WTC11 (cell line): ENCODE measurements at regions not wholly inside any gene's neighbourhood (a gene's known extent, or its start where the extent isn't known, plus 50 kb on each side); places are given as distances from the start of the nearest gene placed in this dataset.

Experiments used
- ATAC-seq: fragments of 200-7000 bp; cut with Tn5 transposase; 2 replicates; pipeline ENCODE4 v1.10.0; 2021; ENCODE audit warnings: mild to moderate bottlenecking, moderate library complexity
- CTCF ChIA-PET: fragments of 300-600 bp; sonication (Branson Sonifier 250); formaldehyde crosslinking; loops from one replicate; lab custom pipeline; 2021; ENCODE audit warnings: antibody characterized with exemption; lab: Charles Lee
- POLR2A ChIA-PET: fragments of 350-600 bp; sonication (Branson Sonifier 250); formaldehyde crosslinking; loops from one replicate; lab custom pipeline; 2021; ENCODE audit warnings: antibody characterized with exemption; lab: Charles Lee
- DNase-seq: peaks from one replicate; pipeline ENCODE4 v3.0.0; 2021; ENCODE audit warnings: low spot score
- H3K27ac Mint-ChIP-seq: 2 replicates; pipeline ENCODE4 v1.8.0; 2021; ENCODE audit warnings: mixed read lengths
- H3K27me3 Mint-ChIP-seq: 2 replicates; pipeline ENCODE4 v1.8.0; 2021; ENCODE audit warnings: low read depth, mild to moderate bottlenecking, moderate library complexity, mixed read lengths
- H3K36me3 Mint-ChIP-seq: 2 replicates; pipeline ENCODE4 v1.8.0; 2021; ENCODE audit warnings: mixed read lengths
- H3K4me1 Mint-ChIP-seq: 2 replicates; pipeline ENCODE4 v1.8.0; 2022; ENCODE audit warnings: mixed read lengths
- H3K4me3 Mint-ChIP-seq: 2 replicates; pipeline ENCODE4 v1.8.0; 2021; ENCODE audit warnings: mild to moderate bottlenecking, moderate library complexity, mixed read lengths
- H3K9me3 Mint-ChIP-seq: 2 replicates; pipeline ENCODE4 v1.8.0; 2021; ENCODE audit warnings: mixed read lengths
- ETV6 ChIP-seq: sonication (generic); formaldehyde crosslinking; IDR thresholded peaks from 2 replicates; pipeline ENCODE4 v1.8.1; 2022; ENCODE audit warnings: mild to moderate bottlenecking, missing genetic modification reagents
- FOXJ3 ChIP-seq: sonication (generic); formaldehyde crosslinking; IDR thresholded peaks from 2 replicates; pipeline ENCODE4 v1.9.0; 2021; ENCODE audit warnings: missing genetic modification reagents, mild to moderate bottlenecking, borderline replicate concordance
- PRRX2 ChIP-seq: fragments of 250-450 bp; sonication (Bioruptor Pico); IDR thresholded peaks from 2 replicates; pipeline ENCODE4 v1.8.0; 2021; ENCODE audit warnings: mild to moderate bottlenecking
- SOX15 ChIP-seq: fragments of 250-450 bp; sonication (Bioruptor Pico); IDR thresholded peaks from 2 replicates; pipeline ENCODE4 v1.9.0; 2021; ENCODE audit warnings: mild to moderate bottlenecking
- TCF7 ChIP-seq: sonication (generic); formaldehyde crosslinking; IDR thresholded peaks from 2 replicates; pipeline ENCODE4 v1.8.0; 2022; ENCODE audit warnings: mild to moderate bottlenecking, low read depth, missing genetic modification reagents, moderate library complexity
- ZNF671 ChIP-seq: fragments of 250-450 bp; sonication (Bioruptor Pico); IDR thresholded peaks from 2 replicates; pipeline ENCODE4 v1.8.0; 2021; ENCODE audit warnings: mild to moderate bottlenecking
- TF ChIP-seq, protein P1 (sequence below): fragments of 250-450 bp; sonication (Bioruptor Pico); IDR thresholded peaks from 2 replicates; pipeline ENCODE4 v1.9.0; 2021; ENCODE audit warnings: moderate library complexity, mild to moderate bottlenecking, inconsistent platforms, borderline replicate concordance
- TF ChIP-seq, protein P2 (sequence below): sonication (generic); formaldehyde crosslinking; IDR thresholded peaks from 2 replicates; pipeline ENCODE4 v1.8.1; 2022; ENCODE audit warnings: missing genetic modification reagents, borderline replicate concordance
- TF ChIP-seq, protein P3 (sequence below): fragments of 250-450 bp; sonication (Bioruptor Pico); IDR thresholded peaks from 2 replicates; pipeline ENCODE4 v1.9.0; 2021; ENCODE audit warnings: mild to moderate bottlenecking
- TF ChIP-seq, protein P4 (sequence below): sonication (generic); formaldehyde crosslinking; IDR thresholded peaks from 2 replicates; pipeline ENCODE4 v1.8.1; 2022; ENCODE audit warnings: low read depth, mild to moderate bottlenecking, moderate library complexity, missing genetic modification reagents, borderline replicate concordance
- TF ChIP-seq, protein P5 (sequence below): sonication (generic); formaldehyde crosslinking; IDR thresholded peaks from 2 replicates; pipeline ENCODE4 v1.8.0; 2023; ENCODE audit warnings: missing genetic modification reagents, mild to moderate bottlenecking, borderline replicate concordance
- TF ChIP-seq, protein P6 (sequence below): fragments of 250-450 bp; sonication (Bioruptor Pico); IDR thresholded peaks from 2 replicates; pipeline ENCODE4 v1.8.0; 2021; ENCODE audit warnings: mild to moderate bottlenecking
- TF ChIP-seq, protein P7 (sequence below): fragments of 250-450 bp; sonication (Bioruptor Pico); IDR thresholded peaks from 2 replicates; pipeline ENCODE4 v2.1.2; 2022; ENCODE audit warnings: mild to moderate bottlenecking, moderate library complexity

DNA sequence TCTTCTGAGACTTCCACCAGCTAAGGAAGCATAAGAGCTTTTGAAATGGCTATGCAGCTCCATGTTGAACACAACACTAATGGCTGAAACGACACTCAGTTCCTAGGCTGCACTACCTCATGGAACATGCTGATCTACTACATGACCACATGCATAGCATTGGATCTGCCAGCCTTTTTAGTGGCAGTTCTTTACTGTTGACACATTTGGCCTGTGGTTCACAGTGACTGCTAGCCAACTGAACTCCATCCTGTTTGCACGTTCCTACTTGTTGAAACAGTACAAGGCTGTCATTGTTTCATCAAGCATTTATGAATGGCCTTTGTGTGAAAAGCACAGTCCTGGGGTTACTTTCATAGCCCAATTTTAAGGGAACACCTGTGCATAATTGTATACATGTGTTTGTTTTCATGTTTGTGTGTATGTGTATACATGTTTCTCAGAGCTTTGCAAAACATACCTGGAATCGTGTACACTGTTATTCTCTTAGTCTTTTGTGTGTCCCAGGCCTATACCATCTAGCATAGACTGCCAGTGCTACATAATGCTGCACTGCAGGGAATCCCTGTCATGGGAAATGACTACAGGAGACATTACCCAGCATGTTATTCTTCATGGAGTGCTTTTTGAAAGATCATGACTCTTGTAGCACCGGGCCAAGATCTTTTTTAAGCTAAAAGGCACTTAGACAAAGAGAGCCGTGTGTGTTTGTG lies 179.6 kb upstream of the ESRRG start (continued):
- TF ChIP-seq PRRX2: no peak
- TF ChIP-seq, protein P1, sequence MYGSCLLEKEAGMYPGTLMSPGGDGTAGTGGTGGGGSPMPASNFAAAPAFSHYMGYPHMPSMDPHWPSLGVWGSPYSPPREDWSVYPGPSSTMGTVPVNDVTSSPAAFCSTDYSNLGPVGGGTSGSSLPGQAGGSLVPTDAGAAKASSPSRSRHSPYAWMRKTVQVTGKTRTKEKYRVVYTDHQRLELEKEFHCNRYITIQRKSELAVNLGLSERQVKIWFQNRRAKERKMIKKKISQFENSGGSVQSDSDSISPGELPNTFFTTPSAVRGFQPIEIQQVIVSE (CRISPR knock-in tag): no peak
- TF ChIP-seq, protein P2, sequence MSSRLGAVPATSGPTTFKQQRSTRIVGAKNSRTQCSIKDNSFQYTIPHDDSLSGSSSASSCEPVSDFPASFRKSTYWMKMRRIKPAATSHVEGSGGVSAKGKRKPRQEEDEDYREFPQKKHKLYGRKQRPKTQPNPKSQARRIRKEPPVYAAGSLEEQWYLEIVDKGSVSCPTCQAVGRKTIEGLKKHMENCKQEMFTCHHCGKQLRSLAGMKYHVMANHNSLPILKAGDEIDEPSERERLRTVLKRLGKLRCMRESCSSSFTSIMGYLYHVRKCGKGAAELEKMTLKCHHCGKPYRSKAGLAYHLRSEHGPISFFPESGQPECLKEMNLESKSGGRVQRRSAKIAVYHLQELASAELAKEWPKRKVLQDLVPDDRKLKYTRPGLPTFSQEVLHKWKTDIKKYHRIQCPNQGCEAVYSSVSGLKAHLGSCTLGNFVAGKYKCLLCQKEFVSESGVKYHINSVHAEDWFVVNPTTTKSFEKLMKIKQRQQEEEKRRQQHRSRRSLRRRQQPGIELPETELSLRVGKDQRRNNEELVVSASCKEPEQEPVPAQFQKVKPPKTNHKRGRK (CRISPR knock-in tag): no peak

DNA sequence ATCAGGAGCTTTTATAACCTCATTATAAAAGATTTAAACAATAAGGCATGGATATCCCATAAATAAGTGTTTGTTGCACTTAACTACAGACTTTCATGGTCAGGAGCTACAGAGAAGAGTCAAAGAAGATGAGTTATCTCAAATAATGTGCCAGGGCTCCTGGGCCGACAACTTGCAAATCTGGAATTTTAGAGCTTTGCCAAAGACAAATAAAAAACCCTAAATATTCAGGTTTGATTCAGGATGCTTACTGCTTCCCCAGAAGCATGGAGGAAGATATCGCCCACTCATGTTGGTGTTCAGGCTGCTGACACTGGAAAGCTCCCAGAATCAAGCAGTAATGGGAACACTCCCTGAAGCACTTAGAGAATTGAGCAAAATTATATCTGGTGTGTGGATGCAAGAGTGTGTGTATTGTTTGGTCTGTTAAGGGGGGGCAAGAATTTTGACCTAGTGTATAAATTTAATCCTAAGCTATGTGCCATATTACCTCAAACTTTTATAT lies 176.9 kb upstream of the ESRRG start:
- Mint-ChIP-seq H3K27me3 (no peaks in the 10 kb centered on the region), H3K9me3 (no peaks in the 10 kb centered on the region), H3K27ac (no peak overlapping the region), H3K36me3 (no peaks in the 10 kb centered on the region), H3K4me3 (no peak overlapping the region), H3K4me1 (peaks cover 7% of the 10 kb centered on the region; the same call in 1 of the 2 replicates)
- ChIA-PET POLR2A (no interaction called here), CTCF (no interaction called here)
- no peak for TF ChIP-seq ETV6 (CRISPR knock-in tag)
- TF ChIP-seq, protein P3, sequence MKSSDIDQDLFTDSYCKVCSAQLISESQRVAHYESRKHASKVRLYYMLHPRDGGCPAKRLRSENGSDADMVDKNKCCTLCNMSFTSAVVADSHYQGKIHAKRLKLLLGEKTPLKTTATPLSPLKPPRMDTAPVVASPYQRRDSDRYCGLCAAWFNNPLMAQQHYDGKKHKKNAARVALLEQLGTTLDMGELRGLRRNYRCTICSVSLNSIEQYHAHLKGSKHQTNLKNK: no peak
- no peak for TF ChIP-seq SOX15 (CRISPR knock-in tag)
- no peak for DNase-seq
- ATAC-seq: no peak

DNA sequence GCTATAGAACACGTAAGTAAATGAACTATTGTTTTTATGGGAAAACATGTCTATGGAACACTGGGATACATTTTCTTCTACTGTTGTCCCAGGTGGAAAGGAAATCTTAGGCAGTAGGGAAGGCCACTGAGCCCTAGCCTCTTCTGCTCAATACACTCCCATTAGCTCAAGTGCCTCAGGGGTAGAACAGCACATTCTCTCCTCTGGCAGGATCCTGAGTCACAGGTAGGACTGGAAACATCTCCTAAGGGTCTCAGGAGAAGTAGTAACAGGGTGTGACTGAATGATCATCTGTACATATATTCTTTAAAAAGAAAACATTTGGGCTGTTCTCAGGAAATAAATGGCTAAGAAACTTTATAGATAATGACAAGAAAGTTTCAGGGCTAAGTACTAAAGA lies 175.6 kb upstream of the ESRRG start:
- Mint-ChIP-seq H3K4me3 (no peak overlapping the region), H3K27ac (no peak overlapping the region), H3K36me3 (no peaks in the 10 kb centered on the region), H3K4me1 (peaks cover 10% of the 10 kb centered on the region), H3K27me3 (no peaks in the 10 kb centered on the region), H3K9me3 (no peaks in the 10 kb centered on the region)
- DNase-seq (no peak), ATAC-seq (no peak)
- no peak for TF ChIP-seq TCF7 (CRISPR knock-in tag)
- TF ChIP-seq FOXJ3: no peak
- TF ChIP-seq, protein P4, sequence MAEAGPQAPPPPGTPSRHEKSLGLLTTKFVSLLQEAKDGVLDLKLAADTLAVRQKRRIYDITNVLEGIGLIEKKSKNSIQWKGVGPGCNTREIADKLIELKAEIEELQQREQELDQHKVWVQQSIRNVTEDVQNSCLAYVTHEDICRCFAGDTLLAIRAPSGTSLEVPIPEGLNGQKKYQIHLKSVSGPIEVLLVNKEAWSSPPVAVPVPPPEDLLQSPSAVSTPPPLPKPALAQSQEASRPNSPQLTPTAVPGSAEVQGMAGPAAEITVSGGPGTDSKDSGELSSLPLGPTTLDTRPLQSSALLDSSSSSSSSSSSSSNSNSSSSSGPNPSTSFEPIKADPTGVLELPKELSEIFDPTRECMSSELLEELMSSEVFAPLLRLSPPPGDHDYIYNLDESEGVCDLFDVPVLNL: no peak
- TF ChIP-seq, protein P5, sequence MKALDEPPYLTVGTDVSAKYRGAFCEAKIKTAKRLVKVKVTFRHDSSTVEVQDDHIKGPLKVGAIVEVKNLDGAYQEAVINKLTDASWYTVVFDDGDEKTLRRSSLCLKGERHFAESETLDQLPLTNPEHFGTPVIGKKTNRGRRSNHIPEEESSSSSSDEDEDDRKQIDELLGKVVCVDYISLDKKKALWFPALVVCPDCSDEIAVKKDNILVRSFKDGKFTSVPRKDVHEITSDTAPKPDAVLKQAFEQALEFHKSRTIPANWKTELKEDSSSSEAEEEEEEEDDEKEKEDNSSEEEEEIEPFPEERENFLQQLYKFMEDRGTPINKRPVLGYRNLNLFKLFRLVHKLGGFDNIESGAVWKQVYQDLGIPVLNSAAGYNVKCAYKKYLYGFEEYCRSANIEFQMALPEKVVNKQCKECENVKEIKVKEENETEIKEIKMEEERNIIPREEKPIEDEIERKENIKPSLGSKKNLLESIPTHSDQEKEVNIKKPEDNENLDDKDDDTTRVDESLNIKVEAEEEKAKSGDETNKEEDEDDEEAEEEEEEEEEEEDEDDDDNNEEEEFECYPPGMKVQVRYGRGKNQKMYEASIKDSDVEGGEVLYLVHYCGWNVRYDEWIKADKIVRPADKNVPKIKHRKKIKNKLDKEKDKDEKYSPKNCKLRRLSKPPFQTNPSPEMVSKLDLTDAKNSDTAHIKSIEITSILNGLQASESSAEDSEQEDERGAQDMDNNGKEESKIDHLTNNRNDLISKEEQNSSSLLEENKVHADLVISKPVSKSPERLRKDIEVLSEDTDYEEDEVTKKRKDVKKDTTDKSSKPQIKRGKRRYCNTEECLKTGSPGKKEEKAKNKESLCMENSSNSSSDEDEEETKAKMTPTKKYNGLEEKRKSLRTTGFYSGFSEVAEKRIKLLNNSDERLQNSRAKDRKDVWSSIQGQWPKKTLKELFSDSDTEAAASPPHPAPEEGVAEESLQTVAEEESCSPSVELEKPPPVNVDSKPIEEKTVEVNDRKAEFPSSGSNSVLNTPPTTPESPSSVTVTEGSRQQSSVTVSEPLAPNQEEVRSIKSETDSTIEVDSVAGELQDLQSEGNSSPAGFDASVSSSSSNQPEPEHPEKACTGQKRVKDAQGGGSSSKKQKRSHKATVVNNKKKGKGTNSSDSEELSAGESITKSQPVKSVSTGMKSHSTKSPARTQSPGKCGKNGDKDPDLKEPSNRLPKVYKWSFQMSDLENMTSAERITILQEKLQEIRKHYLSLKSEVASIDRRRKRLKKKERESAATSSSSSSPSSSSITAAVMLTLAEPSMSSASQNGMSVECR (CRISPR knock-in tag): no peak
- TF ChIP-seq ZNF671 (CRISPR knock-in tag): no peak
- TF ChIP-seq, protein P6, sequence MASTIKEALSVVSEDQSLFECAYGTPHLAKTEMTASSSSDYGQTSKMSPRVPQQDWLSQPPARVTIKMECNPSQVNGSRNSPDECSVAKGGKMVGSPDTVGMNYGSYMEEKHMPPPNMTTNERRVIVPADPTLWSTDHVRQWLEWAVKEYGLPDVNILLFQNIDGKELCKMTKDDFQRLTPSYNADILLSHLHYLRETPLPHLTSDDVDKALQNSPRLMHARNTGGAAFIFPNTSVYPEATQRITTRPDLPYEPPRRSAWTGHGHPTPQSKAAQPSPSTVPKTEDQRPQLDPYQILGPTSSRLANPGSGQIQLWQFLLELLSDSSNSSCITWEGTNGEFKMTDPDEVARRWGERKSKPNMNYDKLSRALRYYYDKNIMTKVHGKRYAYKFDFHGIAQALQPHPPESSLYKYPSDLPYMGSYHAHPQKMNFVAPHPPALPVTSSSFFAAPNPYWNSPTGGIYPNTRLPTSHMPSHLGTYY (CRISPR knock-in tag): no peak
- TF ChIP-seq, protein P7, sequence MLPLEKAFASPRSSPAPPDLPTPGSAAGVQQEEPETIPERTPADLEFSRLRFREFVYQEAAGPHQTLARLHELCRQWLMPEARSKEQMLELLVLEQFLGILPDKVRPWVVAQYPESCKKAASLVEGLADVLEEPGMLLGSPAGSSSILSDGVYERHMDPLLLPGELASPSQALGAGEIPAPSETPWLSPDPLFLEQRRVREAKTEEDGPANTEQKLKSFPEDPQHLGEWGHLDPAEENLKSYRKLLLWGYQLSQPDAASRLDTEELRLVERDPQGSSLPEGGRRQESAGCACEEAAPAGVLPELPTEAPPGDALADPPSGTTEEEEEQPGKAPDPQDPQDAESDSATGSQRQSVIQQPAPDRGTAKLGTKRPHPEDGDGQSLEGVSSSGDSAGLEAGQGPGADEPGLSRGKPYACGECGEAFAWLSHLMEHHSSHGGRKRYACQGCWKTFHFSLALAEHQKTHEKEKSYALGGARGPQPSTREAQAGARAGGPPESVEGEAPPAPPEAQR: no peak
- TF ChIP-seq ETV6 (CRISPR knock-in tag): no peak
- ChIA-PET POLR2A (no interaction called here), CTCF (no interaction called here)
